H7 (cell line): ENCODE measurements at regions not wholly inside any gene's neighbourhood (a gene's known extent, or its start where the extent isn't known, plus 50 kb on each side); places are given as distances from the start of the nearest gene placed in this dataset.
"Not testable (repeated sequence)": the region's sequence is repeated elsewhere in the genome, so short reads cannot be mapped to it uniquely, and the experiment has no call there.

Experiments
- DNase-seq: peaks from one replicate; pipeline ENCODE4 v3.0.0; 2012
- H3K27me3 ChIP-seq: 2 replicates; pipeline ENCODE4 v1.6.0; 2011; ENCODE audit warnings: mild to moderate bottlenecking, low read length; ENCODE audit not compliant: control insufficient read depth, insufficient read depth
- H3K36me3 ChIP-seq: replicated peaks from 2 replicates; pipeline ENCODE4 v1.5.1; 2011; ENCODE audit warnings: low read length; ENCODE audit not compliant: control insufficient read depth, insufficient read depth
- H3K4me3 ChIP-seq: 2 replicates; pipeline ENCODE4 v1.5.1; 2011; ENCODE audit warnings: low read depth, mild to moderate bottlenecking, control low read depth, low read length, moderate library complexity; ENCODE audit not compliant: insufficient read depth

DNA sequence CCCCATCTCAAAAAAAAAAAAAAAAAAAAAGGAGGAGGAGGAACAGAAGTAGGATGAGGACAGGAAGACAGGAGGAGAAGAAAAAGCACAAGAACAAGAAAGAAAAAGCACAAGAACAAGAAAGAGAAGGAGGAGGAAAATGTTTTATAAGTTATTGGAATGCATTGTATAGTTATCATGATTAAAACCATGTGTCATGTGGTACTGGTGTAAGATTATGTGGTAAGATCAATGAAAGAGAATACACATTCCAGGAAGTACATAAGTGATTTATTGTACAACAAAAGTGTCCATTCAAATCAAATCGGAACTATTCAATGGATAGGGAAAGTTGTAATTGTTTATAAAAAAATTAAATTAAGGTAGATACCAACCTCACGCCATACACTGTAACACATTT lies 167.7 kb downstream of the MZT1 start:
- Histone ChIP-seq H3K36me3 (no peaks in the 10 kb centered on the region), H3K4me3 (no peak overlapping the region), H3K27me3 (no peaks in the 10 kb centered on the region)
- DNase-seq, result no peak

DNA sequence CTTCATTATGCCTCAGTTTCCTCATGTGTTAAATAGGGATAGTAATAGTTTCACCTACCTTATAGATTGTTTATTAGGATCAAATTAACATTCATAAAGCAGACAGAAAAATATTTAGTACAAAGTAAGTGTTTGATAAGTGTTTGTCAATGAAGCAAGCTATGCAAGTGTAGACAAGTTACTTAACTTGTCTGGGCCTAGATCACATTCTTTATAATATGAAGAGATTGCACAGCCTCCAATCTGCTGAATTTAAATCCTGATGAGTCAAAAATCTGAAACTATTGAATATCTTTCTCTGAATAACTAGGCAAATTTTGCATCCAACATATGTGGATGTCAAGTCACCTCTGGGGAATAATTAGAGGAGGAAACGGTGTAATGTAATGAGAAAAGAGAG lies 170.5 kb downstream of the MZT1 start:
- no peak overlapping the region for H3K4me3 ChIP-seq
- H3K36me3 ChIP-seq, result no peaks in the 10 kb centered on the region
- H3K27me3 ChIP-seq, result no peaks in the 10 kb centered on the region
- DNase-seq, result no peak

DNA sequence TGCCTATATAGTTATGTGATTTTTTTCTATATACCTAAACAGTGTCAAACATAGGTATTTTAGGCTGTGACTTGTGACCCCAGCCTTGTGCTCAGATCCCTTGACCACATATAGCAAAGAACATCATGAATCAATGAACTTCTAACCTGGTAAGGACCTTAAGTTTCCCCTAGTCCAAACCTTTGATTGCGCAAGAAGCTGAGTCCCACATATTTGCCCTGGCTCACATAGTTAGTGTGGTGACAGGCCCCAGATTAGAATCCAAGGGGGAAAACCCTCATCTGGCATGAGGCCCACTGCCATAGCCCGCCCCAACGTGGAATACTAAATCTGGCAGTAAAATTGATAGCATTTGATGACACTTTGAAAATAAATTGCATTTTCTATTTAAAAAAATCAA lies 171.8 kb downstream of the MZT1 start:
- DNase-seq, result no peak
- no peak overlapping the region for H3K4me3 ChIP-seq

GRCh38 chr13:72552731-72553130 lies 174.7 kb downstream of the MZT1 start:
- Histone ChIP-seq H3K27me3 (no peaks in the 10 kb centered on the region), H3K4me3 (no peak overlapping the region), H3K36me3 (no peaks in the 10 kb centered on the region)
- no peak for DNase-seq

More for the DNA sequence above, 171.8 kb downstream of the MZT1 start:
- no peaks in the 10 kb centered on the region for H3K36me3 ChIP-seq
- no peaks in the 10 kb centered on the region for H3K27me3 ChIP-seq

DNA sequence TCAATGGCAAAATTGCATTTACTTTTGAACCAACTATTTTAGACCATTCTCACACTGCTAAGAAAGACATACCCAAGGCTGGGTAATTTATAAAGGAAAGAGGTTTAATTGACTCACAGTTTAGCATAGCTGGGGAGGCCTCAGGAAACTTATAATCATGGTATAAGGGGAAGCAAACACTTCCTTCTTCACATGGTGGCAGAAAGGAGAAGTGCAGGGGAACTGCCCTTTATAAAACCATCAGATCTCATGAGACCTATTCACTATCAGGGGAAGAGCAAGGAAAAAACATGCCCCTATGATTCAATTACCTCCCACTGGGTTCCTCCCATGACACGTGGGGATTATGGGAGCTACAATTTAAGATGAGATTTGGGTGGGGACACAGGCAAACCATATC lies 181.5 kb downstream of the MZT1 start:
- not testable (repeated sequence) for H3K36me3 ChIP-seq, H3K27me3 ChIP-seq, DNase-seq, H3K4me3 ChIP-seq

GRCh38 chr13:72545030-72545719 lies 182.3 kb downstream of the MZT1 start:
- DNase-seq, result no peak
- no peaks in the 10 kb centered on the region; the same call in 1 of the 2 replicates for H3K27me3 ChIP-seq
- no peak overlapping the region for H3K4me3 ChIP-seq
- no peaks in the 10 kb centered on the region for H3K36me3 ChIP-seq

- no peaks in the 10 kb centered on the region; the same call in 1 of the 2 replicates for H3K27me3 ChIP-seq
- DNase-seq, result no peak
- no peaks in the 10 kb centered on the region for H3K36me3 ChIP-seq
- H3K4me3 ChIP-seq, result no peak overlapping the region
These were observed 183.4 kb downstream of the MZT1 start for GRCh38 chr13:72544042-72544441.

DNA sequence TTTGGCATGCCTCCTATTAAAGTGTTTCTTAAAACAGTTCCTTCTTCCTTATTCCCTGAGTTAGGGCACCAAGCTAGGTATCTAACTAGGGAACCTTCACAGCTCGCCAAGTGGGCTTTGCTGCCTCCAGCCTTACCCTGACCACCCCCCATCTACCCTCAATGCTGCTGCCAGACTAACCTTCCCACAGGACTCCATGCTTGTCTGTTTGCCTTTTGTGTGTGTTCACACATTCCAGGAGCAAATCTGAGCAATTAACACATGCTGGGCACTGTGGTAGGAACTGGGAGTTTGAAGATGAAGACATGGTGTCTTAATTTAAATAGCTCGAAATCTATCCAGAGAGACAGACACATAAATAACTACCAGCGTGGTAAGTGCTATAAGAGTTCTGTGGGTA lies 185.2 kb downstream of the MZT1 start:
- Histone ChIP-seq H3K4me3 (no peak overlapping the region), H3K36me3 (no peaks in the 10 kb centered on the region), H3K27me3 (no peaks in the 10 kb centered on the region; the same call in 1 of the 2 replicates)
- no peak for DNase-seq

- H3K4me3 ChIP-seq, result no peak overlapping the region
- DNase-seq, result no peak
- no peaks in the 10 kb centered on the region; the same call in 1 of the 2 replicates for H3K27me3 ChIP-seq
These were observed 185.8 kb downstream of the MZT1 start for GRCh38 chr13:72541674-72542073.

GRCh38 chr13:72540881-72541280 lies 186.5 kb downstream of the MZT1 start:
- no peak for DNase-seq
- Histone ChIP-seq H3K36me3 (no peaks in the 10 kb centered on the region), H3K27me3 (no peaks in the 10 kb centered on the region; the same call in 1 of the 2 replicates), H3K4me3 (no peak overlapping the region)

More at GRCh38 chr13:72541674-72542073, 185.8 kb downstream of the MZT1 start:
- no peaks in the 10 kb centered on the region for H3K36me3 ChIP-seq

- Histone ChIP-seq H3K4me3 (no peak overlapping the region), H3K27me3 (no peaks in the 10 kb centered on the region; the same call in 1 of the 2 replicates), H3K36me3 (no peaks in the 10 kb centered on the region)
- no peak for DNase-seq
These were observed 187.5 kb downstream of the MZT1 start for GRCh38 chr13:72539925-72540324.

DNA sequence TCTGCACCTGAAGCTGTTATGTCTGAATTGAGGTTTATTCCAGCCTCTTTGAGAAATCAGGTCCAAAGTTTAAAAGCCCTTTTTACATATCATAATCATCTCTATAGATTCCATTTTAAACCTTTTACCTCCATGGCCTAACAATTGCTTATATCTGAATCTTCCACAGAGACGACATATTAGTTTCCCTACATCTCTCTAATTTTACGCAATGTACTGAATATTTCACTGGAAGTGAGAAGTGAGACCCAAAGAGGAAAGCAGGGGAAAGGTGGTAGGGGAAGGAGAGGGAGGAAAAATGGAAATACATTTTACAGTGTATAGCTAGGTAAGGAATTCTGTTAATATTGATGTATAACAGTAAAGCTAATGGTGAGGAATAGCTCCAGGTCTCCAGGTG lies 189.6 kb downstream of the MZT1 start:
- no peak for DNase-seq
- Histone ChIP-seq H3K27me3 (no peaks in the 10 kb centered on the region; the same call in 1 of the 2 replicates), H3K4me3 (no peak overlapping the region), H3K36me3 (no peaks in the 10 kb centered on the region)

DNA sequence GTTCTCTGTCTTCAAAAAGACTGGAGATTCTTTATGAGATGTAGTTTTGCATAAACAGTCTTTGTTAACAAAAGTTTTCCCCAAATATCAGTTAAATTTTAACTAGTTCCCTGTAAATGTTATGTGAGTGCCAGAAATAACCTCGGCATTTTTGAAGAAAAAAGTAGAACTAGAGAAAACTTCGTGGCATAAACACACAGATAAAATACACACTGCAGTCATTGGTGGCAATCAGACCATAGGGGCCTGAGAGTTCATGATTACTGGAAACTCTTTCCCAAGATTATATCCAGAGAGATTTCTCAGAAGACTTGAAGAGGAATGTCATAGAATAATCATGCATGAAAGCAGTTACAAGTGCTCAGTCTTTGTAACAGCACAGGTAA lies 190.0 kb downstream of the MZT1 start:
- no peaks in the 10 kb centered on the region for H3K36me3 ChIP-seq
- DNase-seq, result no peak
- no peak overlapping the region for H3K4me3 ChIP-seq
- no peaks in the 10 kb centered on the region; the same call in 1 of the 2 replicates for H3K27me3 ChIP-seq

DNA sequence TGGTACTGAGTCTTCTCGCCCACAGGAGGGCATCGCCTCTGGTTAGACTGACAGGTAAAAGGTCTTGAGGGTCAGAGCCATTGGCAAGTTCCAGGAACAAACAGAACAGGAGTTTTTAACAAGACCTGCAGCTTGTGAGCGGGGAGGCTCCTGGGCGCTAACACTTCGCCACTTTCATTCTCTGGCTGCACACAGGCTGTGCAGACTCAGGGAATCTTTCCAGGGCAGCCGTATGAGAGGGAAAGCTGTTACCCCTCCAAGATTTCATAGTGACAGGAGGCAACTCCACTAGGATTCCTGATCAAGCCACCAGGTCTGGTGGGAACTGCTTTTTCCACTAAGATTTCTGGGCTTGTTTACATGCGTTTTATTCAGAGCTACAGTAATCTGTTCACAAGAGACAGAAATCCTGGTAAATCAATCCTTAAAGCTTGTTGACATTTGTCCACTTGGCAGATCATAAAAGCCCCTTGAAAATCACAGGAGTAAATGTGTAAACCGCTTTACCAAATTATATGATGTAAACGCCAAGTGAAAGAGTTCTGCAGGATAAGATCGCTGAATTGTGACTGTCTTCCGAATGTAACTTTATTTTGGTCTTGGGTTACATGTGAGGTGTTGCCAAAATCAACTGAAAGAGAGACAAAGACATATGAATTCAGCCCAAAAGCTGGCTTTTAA lies 190.6 kb downstream of the MZT1 start:
- no peak for DNase-seq
- no peaks in the 10 kb centered on the region; the same call in 1 of the 2 replicates for H3K27me3 ChIP-seq
- H3K36me3 ChIP-seq, result no peaks in the 10 kb centered on the region
- H3K4me3 ChIP-seq, result no peak overlapping the region

GRCh38 chr13:72534951-72535640 lies 192.3 kb downstream of the MZT1 start:
- Histone ChIP-seq H3K36me3 (no peaks in the 10 kb centered on the region), H3K4me3 (no peak overlapping the region), H3K27me3 (no peaks in the 10 kb centered on the region)
- no peak for DNase-seq
